ENCODE measurements at regions not wholly inside any gene's neighbourhood (a gene's known extent, or its start where the extent isn't known, plus 50 kb on each side); places are given as distances from the start of the nearest gene placed in this dataset.

DNA sequence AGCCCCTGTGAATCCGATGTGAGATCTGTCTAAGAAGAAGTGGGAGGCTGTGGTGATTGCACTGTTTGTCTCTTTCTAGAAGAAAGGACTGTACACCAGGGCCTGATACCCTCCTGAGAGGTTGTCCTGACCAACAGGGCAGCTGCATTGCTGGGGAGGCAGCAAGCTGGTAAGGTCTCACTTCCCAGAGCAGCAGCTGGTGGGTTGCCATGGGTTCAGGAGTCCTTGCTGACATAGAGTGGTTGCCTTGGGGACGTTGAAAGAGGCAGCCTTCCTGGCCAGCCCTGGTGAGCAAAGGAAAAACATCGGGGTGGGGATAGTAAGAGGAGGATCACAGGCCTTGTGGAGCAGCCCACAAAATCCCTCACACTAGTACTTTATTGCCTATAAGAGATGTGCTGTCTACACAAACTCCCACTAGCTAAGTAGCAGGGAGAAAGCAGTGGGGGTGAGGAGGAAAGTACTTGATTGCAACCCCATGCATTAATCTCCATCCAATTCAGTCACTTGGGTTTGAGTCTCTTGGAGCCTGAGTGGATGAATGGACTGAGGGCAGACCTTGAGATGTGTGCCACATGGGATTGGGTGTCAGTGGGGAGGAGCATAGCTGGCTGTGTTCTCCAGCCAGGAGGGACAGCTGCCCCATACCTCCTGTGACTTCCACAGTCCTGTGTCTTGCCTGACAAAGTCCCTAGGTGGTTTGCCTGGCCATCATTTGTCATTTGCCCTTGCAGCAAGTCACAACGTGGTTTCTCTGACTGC lies 143.8 kb upstream of the RPL38 start:
- ATAC-seq = no peak

DNA sequence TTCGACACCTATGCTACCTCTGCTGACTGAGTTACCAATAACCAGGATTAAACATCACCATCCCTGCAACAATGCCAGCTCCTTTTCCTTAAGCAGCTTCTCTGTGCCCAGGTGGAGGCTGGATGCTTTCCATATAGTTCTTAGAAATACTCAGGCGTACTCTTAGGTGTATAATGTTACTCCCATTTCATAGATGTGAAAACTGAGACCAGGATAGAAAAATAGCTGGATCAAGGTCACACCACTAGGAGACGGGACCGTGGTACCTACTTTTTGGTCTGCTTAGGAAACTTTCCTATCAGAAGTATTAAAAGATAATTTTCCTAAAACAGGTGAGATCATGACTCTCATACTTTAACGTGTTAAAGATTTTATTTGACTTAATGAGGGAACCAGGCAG lies 141.7 kb upstream of the RPL38 start:
- ATAC-seq = no peak

DNA sequence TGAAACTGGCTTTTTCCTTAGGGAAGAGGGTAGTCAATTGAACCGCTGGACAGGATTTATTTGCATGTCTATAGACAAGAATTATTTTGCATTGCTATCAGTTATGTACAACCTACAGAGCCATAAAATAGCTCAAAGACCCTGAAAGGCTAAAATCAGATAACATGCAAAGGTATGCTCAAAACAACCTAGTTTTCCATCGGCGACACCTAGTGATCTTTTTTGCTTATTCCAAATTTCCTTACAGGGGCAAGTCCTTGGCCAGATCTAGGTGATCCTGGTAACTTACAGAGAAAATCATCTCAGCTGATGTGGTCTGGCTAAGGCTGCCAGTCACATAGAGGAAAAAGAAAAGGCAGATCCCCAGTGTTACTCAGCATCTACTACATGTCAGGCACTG lies 141.2 kb upstream of the RPL38 start:
- ATAC-seq = no peak

DNA sequence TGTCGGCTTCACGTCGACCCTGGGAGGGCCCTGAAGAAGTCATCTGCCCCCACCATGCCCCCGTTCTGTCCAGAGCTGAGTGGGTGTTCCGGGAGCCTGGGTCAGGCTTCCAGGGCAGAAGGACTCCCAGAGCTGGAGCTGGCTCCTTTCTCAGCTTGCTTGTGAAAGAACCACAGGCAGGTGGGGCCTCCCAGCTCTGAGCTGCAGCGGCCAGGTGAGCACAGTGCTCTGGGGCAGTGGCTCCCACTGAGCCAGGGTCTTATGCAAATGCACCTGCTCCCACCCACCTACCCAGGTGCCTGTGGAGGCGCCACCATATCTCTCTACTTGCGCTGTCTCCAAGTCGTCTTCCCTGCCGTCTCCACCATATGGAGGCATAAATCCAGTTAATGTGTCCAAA lies 140.0 kb upstream of the RPL38 start:
- ATAC-seq = no peak

DNA sequence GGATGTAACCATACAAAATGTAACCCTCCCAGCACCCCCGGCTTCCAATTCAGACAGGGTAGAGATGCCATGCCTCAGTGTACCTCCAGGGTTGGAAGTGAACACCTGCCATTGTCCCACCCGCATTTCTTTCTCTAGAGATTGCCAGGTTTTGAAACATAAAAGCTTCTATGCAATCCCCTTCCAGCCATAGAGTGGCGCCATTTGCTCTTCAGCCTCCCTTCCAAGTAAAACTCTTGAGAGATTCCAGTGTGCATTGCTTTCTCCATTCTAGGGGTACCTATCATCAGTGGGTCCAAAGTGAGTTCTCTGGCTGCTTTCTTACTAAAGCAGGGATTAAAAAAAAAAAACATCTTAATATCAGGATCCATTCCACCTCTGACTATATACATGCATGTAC lies 133.1 kb upstream of the RPL38 start:
- ATAC-seq = no peak

DNA sequence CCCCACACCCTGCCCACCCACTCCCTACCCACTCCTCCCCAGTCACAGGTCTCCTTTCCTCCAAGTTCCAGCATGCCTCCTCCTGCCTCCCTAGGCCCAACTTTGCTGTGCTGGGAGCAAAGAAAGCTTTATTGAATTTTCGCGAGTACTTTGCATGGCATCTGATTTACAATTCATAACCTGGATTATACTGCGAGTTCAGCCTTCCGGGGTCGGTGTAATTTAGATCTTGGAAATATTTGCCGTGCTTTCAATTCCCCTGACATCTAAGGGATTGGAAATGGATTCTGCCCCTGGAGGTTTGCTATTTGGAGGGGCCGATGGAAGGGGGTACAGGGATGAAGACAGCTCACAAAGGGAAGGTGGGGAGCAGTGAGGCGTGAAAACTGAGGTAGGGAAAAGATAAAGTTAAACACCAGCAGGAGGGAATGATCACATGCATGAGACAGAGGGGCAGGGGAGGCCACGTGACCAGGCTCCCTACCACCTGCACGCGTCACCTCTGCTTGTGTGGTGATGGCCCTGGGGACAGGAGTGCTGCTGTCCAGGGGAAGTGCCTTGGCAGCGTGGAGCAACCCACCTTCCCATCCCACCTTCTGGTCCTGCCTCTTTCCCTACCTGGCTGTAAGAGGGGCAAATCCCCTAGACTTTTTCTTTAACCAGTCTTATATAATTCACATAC lies 132.3 kb upstream of the RPL38 start:
- no peak for ATAC-seq

DNA sequence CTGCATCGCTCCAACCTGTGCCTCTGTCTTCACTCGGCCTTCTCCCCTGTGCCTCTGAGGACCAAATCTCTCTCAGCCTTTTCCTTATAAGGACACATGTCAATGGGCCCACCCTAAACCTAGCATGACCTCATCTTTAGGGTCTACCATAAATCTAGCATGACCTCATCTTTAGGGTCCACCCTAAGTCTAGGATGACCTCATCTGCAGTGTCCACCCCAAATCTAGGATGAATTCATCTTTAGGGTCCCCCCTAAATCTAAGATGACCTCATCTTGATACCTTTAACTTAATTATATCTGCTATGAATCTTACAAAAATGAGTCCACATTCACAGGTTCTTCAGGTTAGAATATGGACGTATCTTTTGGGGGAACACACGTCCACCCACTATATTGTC lies 131.1 kb upstream of the RPL38 start:
- no peak for ATAC-seq

DNA sequence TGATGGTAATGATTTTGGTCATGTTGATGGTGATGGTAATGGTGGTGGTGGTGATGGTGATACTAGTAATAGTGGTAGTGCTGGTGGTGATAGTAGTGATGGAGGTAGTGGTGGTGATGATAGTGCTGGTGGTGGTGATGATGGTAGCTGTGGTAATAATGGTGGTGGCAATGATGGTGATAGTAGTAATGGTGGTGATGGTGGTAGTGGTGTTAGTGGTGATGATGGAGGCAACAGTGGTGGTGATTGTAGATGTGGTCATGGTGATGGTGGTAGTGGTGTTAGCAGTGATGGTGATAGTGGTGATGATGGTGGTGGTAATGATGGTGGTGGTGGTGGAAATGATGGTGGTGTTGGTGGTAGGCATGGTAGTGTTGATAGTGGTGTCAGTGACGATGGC lies 127.0 kb upstream of the RPL38 start:
- ATAC-seq = no peak

DNA sequence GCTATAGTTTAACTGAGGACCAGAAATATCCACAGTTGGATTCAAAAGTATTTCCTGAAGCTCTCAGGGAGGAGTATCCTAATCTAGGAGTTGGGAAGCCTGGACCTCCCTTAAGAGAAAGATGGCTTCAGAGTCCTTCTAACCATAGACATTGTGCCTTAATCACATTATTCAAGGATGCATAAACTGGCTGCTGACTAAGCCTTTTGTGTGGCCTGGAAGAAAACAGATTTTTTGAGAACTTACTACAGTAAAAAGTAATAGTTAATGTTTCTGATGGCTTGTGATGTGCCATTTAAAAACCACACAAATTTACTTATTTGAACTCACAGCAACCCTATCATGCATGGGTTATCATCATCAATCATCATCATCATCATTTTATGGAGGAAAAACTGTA lies 126.2 kb upstream of the RPL38 start:
- no peak for ATAC-seq

DNA sequence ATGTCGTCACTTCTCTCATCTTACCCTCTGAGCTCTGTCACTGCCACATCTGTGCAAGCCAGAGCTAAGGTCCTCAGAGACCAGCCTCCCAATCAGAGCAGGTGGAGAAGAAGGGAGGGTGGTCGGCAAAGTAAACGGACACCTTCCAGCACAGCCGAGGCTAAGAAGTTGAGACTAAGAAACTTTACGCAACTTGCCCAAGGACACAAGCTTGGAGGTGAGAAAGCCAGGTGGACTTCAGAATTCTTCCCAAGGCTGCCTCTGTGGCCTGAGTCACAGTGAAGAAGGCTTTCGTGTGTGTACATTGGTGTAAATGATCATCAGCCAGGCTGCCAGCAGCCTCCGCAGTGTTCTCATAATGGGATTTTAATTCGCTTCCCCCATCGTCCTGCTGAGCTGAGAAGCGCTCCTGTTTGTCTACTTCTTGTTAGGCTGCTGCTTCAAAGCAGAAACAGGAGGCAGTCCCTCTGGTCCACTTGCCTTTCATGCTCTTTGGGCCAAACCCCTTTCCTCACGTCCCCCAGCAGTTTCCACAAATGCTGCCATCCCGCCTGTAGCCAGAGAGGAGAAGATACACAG lies 125.0 kb upstream of the RPL38 start:
- ATAC-seq = no peak

DNA sequence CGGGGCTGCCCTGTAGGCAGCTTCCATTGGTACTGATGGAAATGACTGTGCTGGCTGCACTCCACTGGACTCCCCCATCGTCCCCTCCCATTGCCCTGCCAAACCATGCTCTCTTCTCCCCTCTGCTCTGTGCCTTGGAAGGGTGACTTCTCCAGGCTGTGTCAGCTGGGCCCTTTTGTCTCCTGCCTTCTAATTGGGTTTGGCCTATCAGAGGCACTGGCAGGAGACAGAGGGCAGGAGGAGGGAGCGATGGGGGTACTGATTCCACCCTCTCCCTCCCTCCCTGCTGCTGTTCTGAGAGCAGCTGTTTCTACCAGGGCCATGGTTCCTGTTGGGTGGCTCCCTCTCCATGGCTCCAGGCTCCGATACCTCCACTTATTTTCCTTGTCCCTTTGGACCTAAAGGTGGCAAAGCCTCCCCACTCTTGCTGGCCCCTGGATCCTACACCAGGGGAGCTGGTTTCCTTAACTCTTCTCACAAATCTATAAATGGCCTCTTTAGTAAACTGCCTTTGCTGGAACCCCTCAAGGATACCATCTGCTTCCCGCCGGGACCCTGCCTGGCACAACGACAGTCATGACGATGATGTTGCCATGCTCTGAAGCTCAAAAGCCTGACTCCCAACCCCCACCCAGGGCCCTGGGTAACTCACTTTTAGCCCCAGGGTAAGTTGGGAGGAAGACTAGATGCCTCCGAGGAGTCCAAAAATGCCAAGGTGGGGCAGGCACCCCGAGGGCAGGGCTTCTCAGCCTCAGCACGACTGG lies 123.8 kb upstream of the RPL38 start:
- ATAC-seq = no peak

DNA sequence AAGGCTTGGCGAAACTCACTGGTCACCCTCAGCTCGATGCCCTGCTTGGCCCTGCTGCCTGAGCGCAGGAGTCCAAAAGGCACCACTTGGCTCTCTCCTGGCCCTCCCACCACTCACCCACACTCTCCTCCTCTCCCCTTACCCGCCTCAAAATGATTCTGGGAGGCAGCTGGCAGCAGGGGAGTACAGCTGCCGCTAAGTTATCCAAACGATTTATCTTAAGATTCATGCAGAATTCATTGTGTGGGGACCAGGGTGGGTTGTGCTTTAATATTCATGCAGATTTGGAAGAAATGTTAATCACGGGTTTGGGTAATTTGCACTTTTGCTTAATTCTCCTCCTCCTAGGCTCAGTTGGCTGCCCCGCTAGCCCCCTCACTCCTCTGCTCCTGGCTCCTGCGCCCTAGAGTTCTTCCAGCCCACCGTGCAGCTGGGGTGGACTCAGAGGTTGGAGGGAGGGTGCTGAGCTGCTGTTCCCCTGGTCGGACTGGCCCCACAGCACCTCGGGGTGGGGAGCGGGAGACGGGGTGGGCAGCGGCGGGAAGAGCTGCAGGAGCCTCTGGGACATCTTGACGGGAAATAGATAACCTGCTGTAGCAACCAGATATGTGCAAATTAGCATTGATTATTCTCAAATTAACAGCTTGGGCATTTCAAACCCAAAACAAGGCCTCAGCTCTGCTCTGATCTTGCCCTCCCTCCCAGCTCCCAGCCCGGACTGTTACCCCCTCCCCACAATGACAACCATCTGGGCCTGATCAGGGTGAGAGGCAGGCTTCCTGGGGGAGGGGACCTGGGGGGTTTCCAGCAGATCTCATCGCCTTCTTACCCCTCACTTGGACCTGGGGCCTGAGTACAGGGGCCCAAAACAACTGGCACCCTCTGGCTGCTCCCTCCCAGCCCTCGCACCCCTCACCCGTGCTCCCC lies 122.6 kb upstream of the RPL38 start:
- no peak for ATAC-seq

DNA sequence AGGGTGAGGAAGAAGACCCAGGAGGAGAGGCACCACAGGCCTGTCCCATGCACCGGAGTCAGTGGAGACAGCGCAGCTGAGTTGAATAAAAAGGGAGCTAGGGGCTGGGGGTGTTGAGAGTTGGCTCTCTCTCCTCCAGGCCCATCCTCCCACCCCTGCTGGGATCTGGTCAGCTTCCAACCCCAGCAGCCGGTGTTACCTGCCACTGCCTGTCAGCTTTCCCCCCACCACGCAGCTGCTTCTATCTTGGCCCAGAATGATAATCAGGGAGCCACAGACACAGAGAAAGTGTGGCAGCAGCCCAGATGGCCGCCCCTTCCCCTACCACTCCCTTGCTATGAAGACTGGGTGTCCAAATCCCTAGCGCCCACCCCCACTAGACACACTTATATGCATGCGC lies 120.6 kb upstream of the RPL38 start:
- ATAC-seq = no peak

DNA sequence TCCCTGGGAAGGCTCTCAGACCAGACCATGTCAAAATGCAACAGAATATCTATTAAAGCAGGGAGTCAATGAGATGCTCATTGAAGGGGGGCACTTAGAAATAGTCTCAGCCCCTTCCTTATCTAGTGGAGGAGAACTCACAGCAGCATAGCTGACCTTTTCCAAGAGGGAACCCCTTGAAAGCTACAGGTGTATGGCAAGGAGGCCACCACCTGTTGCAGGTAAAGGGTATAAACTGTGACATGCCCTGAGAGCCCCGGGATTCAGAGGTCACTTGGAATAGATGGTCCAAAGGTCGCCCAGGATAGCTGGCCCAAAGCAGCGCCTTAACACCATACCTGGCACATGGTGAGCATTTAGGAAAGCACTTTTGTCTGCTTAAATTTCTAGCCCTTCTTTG lies 120.2 kb upstream of the RPL38 start:
- ATAC-seq = no peak

DNA sequence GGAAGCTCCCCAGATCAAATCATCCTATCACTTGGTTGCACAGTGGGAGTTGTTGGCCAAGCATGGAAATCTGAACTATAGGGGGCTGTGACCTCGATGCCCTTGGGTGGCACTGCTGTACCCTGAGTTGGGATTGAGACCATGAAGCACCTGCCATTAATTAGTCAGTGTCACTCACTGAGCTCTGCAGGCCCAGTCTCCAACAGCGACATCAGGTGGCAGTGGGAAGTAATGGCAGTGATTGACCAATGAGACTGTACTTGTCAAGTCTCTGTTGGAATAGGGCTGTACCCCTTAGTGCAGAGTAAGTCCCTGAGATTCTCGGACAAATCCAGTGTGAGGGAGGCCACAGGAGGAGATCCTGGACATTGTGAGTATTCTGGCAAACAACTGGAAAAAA lies 118.0 kb upstream of the RPL38 start:
- no peak for ATAC-seq

DNA sequence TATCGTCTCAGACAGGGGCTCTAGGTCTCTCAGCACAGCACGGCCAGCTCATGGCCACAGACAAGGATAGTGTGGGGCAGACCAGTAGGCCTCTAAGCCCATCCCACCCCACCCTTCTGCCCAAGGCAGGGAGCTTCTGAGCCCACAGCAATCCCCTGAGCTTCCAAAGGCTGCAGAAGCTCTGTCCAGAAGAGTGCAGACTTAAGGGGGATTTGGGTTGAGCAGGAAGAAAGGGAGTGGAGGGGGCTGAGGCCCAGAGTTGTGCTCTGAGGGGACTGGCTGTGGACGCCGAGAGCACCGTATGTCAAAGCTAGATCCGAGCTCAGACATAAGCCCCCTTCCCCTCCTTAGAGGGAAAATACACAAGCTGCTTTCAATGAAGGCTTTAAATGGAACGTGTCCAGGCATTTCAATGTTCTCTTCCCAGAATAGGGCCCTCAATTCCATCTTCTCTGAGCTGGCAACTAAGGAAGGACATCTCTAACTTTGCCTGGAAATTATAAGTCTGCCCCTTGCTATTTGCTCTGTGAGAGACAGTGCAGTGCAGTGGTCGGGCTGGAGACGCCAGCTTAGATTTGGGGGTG lies 116.4 kb upstream of the RPL38 start:
- ATAC-seq = no peak

DNA sequence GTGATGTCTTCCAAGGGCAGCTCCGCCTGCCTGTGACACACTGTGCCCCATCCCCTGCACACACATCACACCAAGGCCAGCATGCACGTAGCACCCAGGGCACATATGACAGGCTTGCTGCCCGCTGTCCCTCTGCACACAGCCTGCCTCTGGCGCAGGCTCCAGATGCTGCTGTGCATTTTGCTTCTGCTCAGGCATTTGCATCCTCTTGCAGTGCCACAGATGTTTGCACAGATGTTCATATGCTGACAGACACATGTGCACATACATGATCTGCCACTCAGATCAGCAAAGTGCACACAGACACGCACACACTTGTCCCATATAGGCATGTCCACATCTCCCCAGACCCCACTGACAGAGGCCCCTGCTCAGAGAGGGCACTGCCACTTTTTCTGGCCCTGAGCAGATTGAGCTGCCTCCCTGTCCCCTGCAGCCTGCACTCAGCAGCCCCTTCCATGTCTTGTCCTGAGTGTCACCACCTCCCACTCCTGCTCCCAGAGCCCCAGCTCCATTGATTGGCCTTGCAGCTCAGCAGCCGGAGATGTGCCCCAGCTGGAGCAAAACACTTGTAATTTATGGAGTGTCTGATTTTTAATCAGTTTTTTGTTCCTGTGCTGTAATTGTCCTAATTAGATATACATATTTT lies 115.1 kb upstream of the RPL38 start:
- ATAC-seq = no peak

DNA sequence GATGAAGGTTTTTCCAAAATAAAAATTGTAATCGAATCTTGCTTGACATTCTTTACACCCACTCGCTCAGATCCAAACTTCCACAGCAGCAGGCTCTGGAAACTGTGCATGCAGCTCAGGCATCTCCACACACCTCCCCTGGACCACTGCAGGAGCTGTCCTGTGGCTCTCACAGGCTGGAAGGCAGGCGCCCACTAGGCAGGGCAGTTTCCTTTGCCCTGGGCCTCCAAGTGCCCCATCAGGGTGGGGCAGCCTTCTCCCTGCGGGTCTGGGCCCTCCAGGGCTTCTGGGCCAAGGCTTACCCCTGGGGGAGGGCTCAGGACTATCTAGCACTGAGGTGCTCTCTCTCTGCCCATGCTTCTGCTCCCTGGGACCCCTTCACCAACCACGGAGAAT lies 114.5 kb upstream of the RPL38 start:
- ATAC-seq = no peak

DNA sequence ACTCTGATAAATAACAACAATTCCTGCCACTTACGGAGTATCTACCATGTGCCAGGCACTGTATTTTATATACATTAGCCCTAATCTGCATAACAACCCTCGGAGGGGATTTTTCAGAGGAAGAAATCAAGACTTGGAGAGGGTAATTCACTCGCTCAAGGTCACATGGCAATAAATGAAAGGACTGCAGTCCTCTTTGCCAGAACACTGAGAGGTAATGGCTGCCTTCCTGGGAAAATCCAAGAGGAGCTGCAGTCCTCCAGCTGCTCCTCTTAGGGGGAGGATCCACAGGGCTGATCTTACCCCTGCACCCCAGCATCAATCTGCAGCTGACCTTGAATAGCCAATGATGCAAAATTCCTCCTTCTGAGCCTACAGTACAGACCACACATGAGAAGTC lies 114.1 kb upstream of the RPL38 start:
- ATAC-seq = no peak

DNA sequence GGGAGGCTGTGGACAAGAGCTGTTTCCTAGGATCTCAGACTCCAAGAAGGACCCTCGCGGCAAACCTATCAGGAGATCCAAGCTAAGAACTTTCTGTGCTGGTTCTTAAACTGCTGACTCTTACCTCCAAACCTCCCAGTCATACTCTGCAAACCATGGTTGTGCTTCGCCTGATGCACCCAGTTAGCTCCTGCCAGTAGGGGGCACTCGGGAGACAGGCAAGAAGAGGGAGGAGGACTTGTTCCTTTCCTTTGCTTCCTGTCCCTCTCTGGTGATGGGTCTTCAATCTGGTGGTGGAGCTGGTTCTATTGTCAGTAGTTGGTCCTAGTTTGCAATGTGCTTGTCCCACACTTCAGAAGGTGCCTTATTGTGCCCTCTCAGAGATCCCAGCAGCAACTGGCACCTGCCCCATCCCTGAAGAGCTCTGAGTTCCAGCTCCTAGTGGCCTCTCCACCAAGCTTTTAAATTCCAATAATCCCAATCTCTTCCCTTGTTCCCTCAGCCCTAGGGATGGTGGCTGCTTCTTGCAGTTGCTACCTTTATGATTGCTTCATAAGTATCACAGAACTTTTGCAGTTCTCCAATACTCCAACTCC lies 113.5 kb upstream of the RPL38 start:
- ATAC-seq = no peak

DNA sequence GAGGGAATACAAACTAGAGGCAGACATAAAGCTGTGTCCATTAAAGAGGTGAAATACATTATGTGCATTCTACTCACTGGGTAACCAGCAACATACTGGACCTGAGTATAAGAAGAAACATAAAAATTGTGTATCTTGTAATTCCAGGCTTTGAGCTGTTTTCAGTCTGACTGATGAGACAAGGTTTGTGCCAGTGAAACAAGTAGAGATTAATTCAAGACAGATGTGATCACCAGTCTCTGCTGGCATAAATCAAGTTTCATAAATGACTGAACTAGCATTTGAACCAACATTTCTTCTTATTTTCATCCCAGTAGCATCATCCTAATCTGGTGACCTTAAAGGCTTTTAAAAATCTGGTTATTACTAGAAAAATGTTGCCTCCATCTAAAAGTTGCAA lies 108.8 kb upstream of the RPL38 start:
- no peak for ATAC-seq

Data from activated CD4-positive, CD25-positive, alpha-beta regulatory T cell treated with anti-CD3 and anti-CD28 coated beads, Interleukin-2, amount 50 U/mL, for 24 hours (primary cell).